ENCODE measurements at regions not wholly inside any gene's neighbourhood (a gene's known extent, or its start where the extent isn't known, plus 50 kb on each side); places are given as distances from the start of the nearest gene placed in this dataset.

DNA sequence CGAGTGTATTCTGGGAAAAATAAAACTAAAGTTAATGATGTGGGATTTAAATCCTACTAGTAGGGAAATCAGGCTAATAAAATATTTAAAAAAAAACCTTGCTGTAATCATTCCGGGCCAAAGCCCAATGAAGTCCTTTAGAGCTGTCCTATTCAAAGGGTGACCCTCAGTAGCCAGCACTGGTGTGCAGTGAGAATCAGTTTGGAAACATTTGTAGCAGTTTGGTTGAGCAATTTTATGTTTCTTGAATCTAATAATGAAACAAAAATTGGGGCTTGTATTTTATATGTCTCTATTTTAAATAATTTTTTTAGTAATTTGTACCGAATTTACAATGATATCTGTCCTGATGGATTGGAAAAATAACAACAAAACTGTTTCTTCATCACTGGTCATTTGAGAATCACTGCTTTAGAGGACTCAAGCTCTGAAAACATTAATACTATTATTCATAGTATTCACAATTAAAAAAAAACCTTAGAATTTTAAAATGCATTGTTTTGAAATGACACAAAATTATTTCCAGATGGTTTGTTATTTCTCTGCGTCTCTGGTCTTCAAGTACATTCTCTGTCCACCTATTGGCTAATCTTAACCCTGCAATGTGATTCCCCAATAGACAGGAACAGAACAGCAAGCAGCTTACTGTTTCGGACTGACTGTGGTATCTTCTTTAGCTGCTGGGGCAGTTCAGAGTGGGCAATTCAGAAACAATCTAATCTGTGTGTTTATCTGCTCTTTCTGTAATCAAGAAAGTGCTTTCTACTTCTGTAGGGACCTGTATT, 71.2 kb downstream of the OTOL1 start:
- no peaks in the 10 kb centered on the region for H3K79me2 ChIP-seq (ENCODE audit: control insufficient read depth, insufficient read depth, low read length)
- BruUV-seq (replicated peaks), result no TSS peak
- intact Hi-C loops (cut with micrococcal nuclease), result no loop called here
- 1% methylated on average over 5 of the region's 5 CpGs for WGBS (ENCODE audit: insufficient coverage, low coverage, missing lambda C conversion rate)
- in situ Hi-C loops (cut with MboI), result no loop called here
- ATAC-seq (no peak), DNase-seq (ENCODE audit: extremely low read depth in 1 of 4, low spot score in 3 of 4) (no peak), FAIRE-seq (no peak)
- H3K4me1 ChIP-seq (replicated peaks in 1 of 2; ENCODE audit: control insufficient read depth in 2 of 2, insufficient read depth in 2 of 2, low read length in 2 of 2), result no peaks in the 10 kb centered on the region
- POLR2A ChIA-PET, result no interaction called here
- no peak overlapping the region for H3K9ac ChIP-seq (ENCODE audit: insufficient read depth in 1 of 2, low read depth in 2 of 2, low read length in 2 of 2)
- H2AFZ ChIP-seq (ENCODE audit: low read depth, low read length), result no peak overlapping the region
- no peak for TF ChIP-seq GABPA (tag; conservative IDR thresholded peaks at IDR 0.05; ENCODE audit: low read depth)
- TF ChIP-seq U2AF2 (optimal IDR thresholded peaks at IDR 0.05; ENCODE audit: low read depth, low read length), result no peak
- no peak for TF ChIP-seq MTA2 (IDR thresholded peaks at IDR 0.05; ENCODE audit: low read depth)
- TF ChIP-seq HIVEP1 (CRISPR knock-in tag; IDR thresholded peaks at IDR 0.05), result no peak
- TF ChIP-seq ZBTB9 (CRISPR knock-in tag; IDR thresholded peaks at IDR 0.05), result no peak
- no peak for TF ChIP-seq FOXM1 (IDR thresholded peaks at IDR 0.05; ENCODE audit: low read depth)
- TF ChIP-seq FOXM1 (CRISPR knock-in tag; IDR thresholded peaks at IDR 0.05; ENCODE audit: low read depth), result no peak
- TF ChIP-seq HMG20A (CRISPR knock-in tag; conservative IDR thresholded peaks at IDR 0.05), result no peak
- TF ChIP-seq IRF9 (tag; IDR thresholded peaks at IDR 0.05), result no peak
- TF ChIP-seq TCF3 (CRISPR knock-in tag; IDR thresholded peaks at IDR 0.05), result no peak
- no peak for TF ChIP-seq MYNN (IDR thresholded peaks at IDR 0.05)
- no peak for TF ChIP-seq MYNN (CRISPR knock-in tag; IDR thresholded peaks at IDR 0.05)
- TF ChIP-seq STAG1 (CRISPR knock-in tag; IDR thresholded peaks at IDR 0.05; ENCODE audit: borderline replicate concordance), result no peak
- no peak overlapping the region for H3K4me2 ChIP-seq (ENCODE audit: insufficient read depth, low read length)
- H4K20me1 ChIP-seq (replicated peaks; ENCODE audit: control insufficient read depth, insufficient read depth, low read length), result no peaks in the 10 kb centered on the region
- H3K9me3 ChIP-seq (replicated peaks; ENCODE audit: control insufficient read depth, insufficient read depth, low read depth, low read length), result no peaks in the 10 kb centered on the region
- no peaks in the 10 kb centered on the region for H3K36me3 ChIP-seq (ENCODE audit: control insufficient read depth, insufficient read depth, low read length)
- no peaks in the 10 kb centered on the region for H3K9me1 ChIP-seq (ENCODE audit: control insufficient read depth, insufficient read depth, low read length)
- no peak overlapping the region for H3K27ac ChIP-seq (ENCODE audit: extremely low read depth, low read depth, low read length)
- CTCF ChIA-PET (ENCODE audit: low intra/inter-chr PET ratio), result no interaction called here
- no peak overlapping the region for H3K4me3 ChIP-seq
- no peaks in the 10 kb centered on the region for H3K27me3 ChIP-seq (ENCODE audit: control insufficient read depth in 2 of 2, insufficient read depth in 2 of 2, low read length in 2 of 2)
